Natural killer cell (primary cell): ENCODE measurements at regions not wholly inside any gene's neighbourhood (a gene's known extent, or its start where the extent isn't known, plus 50 kb on each side); places are given as distances from the start of the nearest gene placed in this dataset.
"Not testable (repeated sequence)": the region's sequence is repeated elsewhere in the genome, so short reads cannot be mapped to it uniquely, and the experiment has no call there.

ENCODE experiments used
- ATAC-seq, 3 donors: fragments of 150-1000 bp in 2 of 3; fragments of 200-7000 bp in 1 of 3; cut with Tn5 transposase; 1 replicate in 1 of 3; 2 replicates in 2 of 3; pipeline ENCODE4 v1.10.0; 2021; ENCODE audit warnings: mild to moderate bottlenecking in 2 of 3, moderate library complexity in 2 of 3
- DNase-seq, 2 donors: peaks; one replicate each; pipeline versions ENCODE4 v3.0.0 to v3.0.0-alpha.2; 2013 to 2021; ENCODE audit warnings: mixed read lengths in 1 of 2
- H3K27ac ChIP-seq: one replicate; pipeline ENCODE4 v1.5.1; 2013; ENCODE audit warnings: mild to moderate bottlenecking, low read length
- H3K27me3 ChIP-seq: one replicate; pipeline ENCODE4 v1.6.1; 2013; ENCODE audit warnings: low read length; ENCODE audit not compliant: control insufficient read depth, insufficient read depth
- H3K36me3 ChIP-seq: one replicate; pipeline ENCODE4 v1.6.1; 2013; ENCODE audit warnings: low read length; ENCODE audit not compliant: control insufficient read depth, insufficient read depth
- H3K4me1 ChIP-seq: one replicate; pipeline ENCODE4 v1.6.1; 2013; ENCODE audit warnings: low read length; ENCODE audit not compliant: control insufficient read depth, insufficient read depth
- H3K4me3 ChIP-seq: one replicate; pipeline ENCODE4 v1.5.1; 2013; ENCODE audit warnings: low read length
- H3K9me3 ChIP-seq: one replicate; pipeline ENCODE4 v1.6.1; 2013; ENCODE audit warnings: low read length; ENCODE audit not compliant: control insufficient read depth, insufficient read depth
- H3K27ac Mint-ChIP-seq, 2 donors: one replicate each; pipeline ENCODE4 v1.8.0; 2022; ENCODE audit warnings: mild to moderate bottlenecking in 2 of 2, mixed read lengths in 2 of 2, moderate library complexity in 1 of 2
- H3K27me3 Mint-ChIP-seq, 2 donors: one replicate each; pipeline ENCODE4 v1.8.0; 2022; ENCODE audit warnings: low read depth in 2 of 2, mixed read lengths in 2 of 2
- H3K36me3 Mint-ChIP-seq: one replicate; pipeline ENCODE4 v1.8.0; 2022; ENCODE audit warnings: mixed read lengths
- H3K4me1 Mint-ChIP-seq, 2 donors: one replicate each; pipeline ENCODE4 v1.8.0; 2022; ENCODE audit warnings: mixed read lengths in 2 of 2
- H3K4me3 Mint-ChIP-seq: one replicate; pipeline ENCODE4 v1.8.0; 2022; ENCODE audit warnings: mild to moderate bottlenecking, moderate library complexity, mixed read lengths
- H3K9me3 Mint-ChIP-seq, 2 donors: one replicate each; pipeline ENCODE4 v1.8.0; 2022; ENCODE audit warnings: mixed read lengths in 2 of 2
- CTCF ChIP-seq: fragments of 200-600 bp; IDR thresholded peaks from one replicate; pipeline ENCODE4 v1.8.0; 2022; ENCODE audit warnings: antibody characterized with exemption
- WGBS: methylation state at CpG from one replicate; pipeline ENCODE4 v1.1.7; 2013; ENCODE audit warnings: missing lambda C conversion rate; ENCODE audit not compliant: insufficient coverage; 5-methylcytosine and 5-hydroxymethylcytosine counted together
- intact Hi-C: fragments of 100-400 bp; cut with micrococcal nuclease; formaldehyde crosslinking; loops from one replicate; pipeline ENCODE4 v1.14.2; 2022

- H3K9me3 Mint-ChIP-seq = peaks cover 12 to 18% of the 10 kb centered on the region in 2 donors
- no peak for TF ChIP-seq CTCF
- intact Hi-C loops = no loop called here
These were observed 597.2 kb downstream of the GOLGA6L6 start for GRCh38 chr15:19944261-19944888.

GRCh38 chr15:19943515-19943914 is 598.1 kb downstream of the GOLGA6L6 start:
- H3K9me3 Mint-ChIP-seq = peaks cover 11 to 17% of the 10 kb centered on the region in 2 donors
- intact Hi-C loops = no loop called here
- DNase-seq = no peak
- no peaks in the 10 kb centered on the region for H3K27me3 Mint-ChIP-seq
- no peak overlapping the region for H3K4me3 Mint-ChIP-seq
- TF ChIP-seq CTCF = no peak
- no peak overlapping the region for H3K4me3 ChIP-seq
- H3K9me3 ChIP-seq = peaks cover 14% of the 10 kb centered on the region
- no peaks in the 10 kb centered on the region for H3K4me1 ChIP-seq
- ATAC-seq = no peak
- H3K36me3 Mint-ChIP-seq = peaks cover 9% of the 10 kb centered on the region
- H3K36me3 ChIP-seq = no peaks in the 10 kb centered on the region
- WGBS = 34% methylated on average over 51 of the region's 51 CpGs
- no peak overlapping the region for H3K27ac ChIP-seq
- no peaks in the 10 kb centered on the region for H3K4me1 Mint-ChIP-seq
- H3K27ac Mint-ChIP-seq = no peak overlapping the region
- H3K27me3 ChIP-seq = no peaks in the 10 kb centered on the region

More at GRCh38 chr15:19944261-19944888, 597.2 kb downstream of the GOLGA6L6 start:
- H3K27me3 ChIP-seq = no peaks in the 10 kb centered on the region
- H3K36me3 Mint-ChIP-seq = peaks cover 7% of the 10 kb centered on the region
- no peaks in the 10 kb centered on the region for H3K27me3 Mint-ChIP-seq
- no peak overlapping the region for H3K4me3 Mint-ChIP-seq
- H3K27ac Mint-ChIP-seq = no peak overlapping the region
- ATAC-seq (no peak), DNase-seq (no peak)
- H3K4me3 ChIP-seq = no peak overlapping the region
- no peaks in the 10 kb centered on the region for H3K4me1 ChIP-seq
- peaks cover 14% of the 10 kb centered on the region for H3K9me3 ChIP-seq
- WGBS = 38% methylated on average over 69 of the region's 70 CpGs
- no peaks in the 10 kb centered on the region for H3K36me3 ChIP-seq
- H3K27ac ChIP-seq = no peak overlapping the region
- no peaks in the 10 kb centered on the region for H3K4me1 Mint-ChIP-seq

GRCh38 chr15:19903281-19903680 is 638.3 kb downstream of the GOLGA6L6 start:
- not testable (repeated sequence) for H3K4me1 Mint-ChIP-seq, H3K4me3 Mint-ChIP-seq
- peaks cover 17 to 24% of the 10 kb centered on the region in 2 donors for H3K9me3 Mint-ChIP-seq

GRCh38 chr15:19902388-19902787 is 639.2 kb downstream of the GOLGA6L6 start:
- H3K27ac Mint-ChIP-seq, intact Hi-C loops, ATAC-seq, H3K36me3 ChIP-seq, DNase-seq, H3K4me3 ChIP-seq, H3K4me1 ChIP-seq, H3K27ac ChIP-seq, H3K4me1 Mint-ChIP-seq, H3K27me3 Mint-ChIP-seq, H3K4me3 Mint-ChIP-seq, H3K27me3 ChIP-seq: not testable (repeated sequence)
- Mint-ChIP-seq H3K36me3 (peaks cover 17% of the 10 kb centered on the region), H3K9me3 (peaks cover 17 to 24% of the 10 kb centered on the region in 2 donors)
- 68% methylated on average over 1 of the region's 1 CpG for WGBS
- H3K9me3 ChIP-seq = peaks cover 14% of the 10 kb centered on the region

More at GRCh38 chr15:19903281-19903680, 638.3 kb downstream of the GOLGA6L6 start:
- H3K36me3 ChIP-seq, DNase-seq, H3K4me1 ChIP-seq, intact Hi-C loops, ATAC-seq, H3K27ac Mint-ChIP-seq, H3K4me3 ChIP-seq, H3K27ac ChIP-seq, H3K27me3 ChIP-seq, H3K27me3 Mint-ChIP-seq: not testable (repeated sequence)
- H3K9me3 ChIP-seq = peaks cover 14% of the 10 kb centered on the region
- H3K36me3 Mint-ChIP-seq = peaks cover 17% of the 10 kb centered on the region
- WGBS = 52% methylated on average over 1 of the region's 1 CpG

- ATAC-seq, H3K4me3 Mint-ChIP-seq, H3K27ac Mint-ChIP-seq, H3K27ac ChIP-seq, H3K4me1 Mint-ChIP-seq, H3K27me3 ChIP-seq, intact Hi-C loops, H3K4me3 ChIP-seq, H3K27me3 Mint-ChIP-seq, H3K36me3 ChIP-seq, DNase-seq, H3K4me1 ChIP-seq: not testable (repeated sequence)
- H3K9me3 ChIP-seq = peaks cover 14% of the 10 kb centered on the region
- Mint-ChIP-seq H3K36me3 (peaks cover 17% of the 10 kb centered on the region), H3K9me3 (peaks cover 17 to 24% of the 10 kb centered on the region in 2 donors)
- WGBS = 100% methylated on average over 1 of the region's 4 CpGs
These were observed 640.2 kb downstream of the GOLGA6L6 start for GRCh38 chr15:19901414-19901813.
